ENCODE measurements at regions not wholly inside any gene's neighbourhood (a gene's known extent, or its start where the extent isn't known, plus 50 kb on each side); places are given as distances from the start of the nearest gene placed in this dataset.

GRCh38 chr4:117514391-117515175, 429.2 kb upstream of the TRAM1L1 start:
- no peaks in the 10 kb centered on the region for H3K27me3 ChIP-seq (ENCODE audit: insufficient read depth, low read length)
- CTCF ChIA-PET: no interaction called here
- TF ChIP-seq EGR1 (IDR thresholded peaks at IDR 0.05; ENCODE audit: low read depth): no peak
- no peak for ATAC-seq
- DNase-seq (ENCODE audit: low read depth, low spot score): no peak
- H3K79me2 ChIP-seq (ENCODE audit: insufficient read depth, low read length): no peaks in the 10 kb centered on the region
- no peaks in the 10 kb centered on the region; the same call in 1 of the 2 replicates for H4K20me1 ChIP-seq (ENCODE audit: insufficient read depth)
- no peaks in the 10 kb centered on the region; the same call in 1 of the 2 replicates for H3K9me2 ChIP-seq (ENCODE audit: insufficient read depth)
- no peaks in the 10 kb centered on the region for H3K4me1 ChIP-seq (ENCODE audit: control insufficient read depth in 1 of 2, insufficient read depth in 2 of 2, low read length in 2 of 2)
- no peak overlapping the region for H3K4me3 ChIP-seq (replicated peaks in 1 of 2; ENCODE audit: low read depth in 1 of 2, low read length in 2 of 2)
- POLR2A ChIA-PET: no interaction called here
- intact Hi-C loops (cut with micrococcal nuclease): no loop called here
- peak overlapping the region; percentile 80 for H2AFZ ChIP-seq (ENCODE audit: low read depth, low read length, poor library complexity, severe bottlenecking)
- no peak overlapping the region for H3K27ac ChIP-seq (ENCODE audit: low read depth, low read length)
- H3K9ac ChIP-seq (ENCODE audit: low read length): no peak overlapping the region
- RAD21 ChIA-PET (ENCODE audit: low non-redundant PET in 1 of 2, low total read pairs in 2 of 2, uncharacterized antibody in 2 of 2, unreplicated experiment in 2 of 2): no interaction called here
- no peaks in the 10 kb centered on the region for H3K36me3 ChIP-seq (ENCODE audit: control insufficient read depth in 1 of 2, insufficient read depth in 2 of 2, low read length in 2 of 2)
- H3K4me2 ChIP-seq (ENCODE audit: low read length): no peak overlapping the region
- H3K9me3 ChIP-seq (ENCODE audit: control insufficient read depth in 1 of 2, insufficient read depth in 1 of 2, low read depth in 1 of 2, low read length in 2 of 2): peaks cover 0 to 6% of the 10 kb centered on the region in 2 experiments; a peak in 1 of 4 replicates
- BruUV-seq (replicated peaks): no TSS peak

GRCh38 chr4:117515921-117516320, 430.5 kb upstream of the TRAM1L1 start:
- no peaks in the 10 kb centered on the region for H3K79me2 ChIP-seq (ENCODE audit: insufficient read depth, low read length)
- no peak overlapping the region for H3K27ac ChIP-seq (ENCODE audit: low read depth, low read length)
- no peak overlapping the region for H2AFZ ChIP-seq (ENCODE audit: low read depth, low read length, poor library complexity, severe bottlenecking)
- ChIA-PET POLR2A (no interaction called here), CTCF (no interaction called here), RAD21 (ENCODE audit: low non-redundant PET in 1 of 2, low total read pairs in 2 of 2, uncharacterized antibody in 2 of 2, unreplicated experiment in 2 of 2) (no interaction called here)
- no peak for ATAC-seq
- H3K36me3 ChIP-seq (ENCODE audit: control insufficient read depth in 1 of 2, insufficient read depth in 2 of 2, low read length in 2 of 2): no peaks in the 10 kb centered on the region
- intact Hi-C loops (cut with micrococcal nuclease): no loop called here
- no peaks in the 10 kb centered on the region for H3K4me1 ChIP-seq (ENCODE audit: control insufficient read depth in 1 of 2, insufficient read depth in 2 of 2, low read length in 2 of 2)
- peaks cover 0 to 6% of the 10 kb centered on the region in 2 experiments; a peak in 1 of 4 replicates for H3K9me3 ChIP-seq (ENCODE audit: control insufficient read depth in 1 of 2, insufficient read depth in 1 of 2, low read depth in 1 of 2, low read length in 2 of 2)
- no peak overlapping the region for H3K9ac ChIP-seq (ENCODE audit: low read length)
- TF ChIP-seq TCF7L2 (IDR thresholded peaks at IDR 0.05; ENCODE audit: borderline replicate concordance, extremely low read depth, insufficient read depth, insufficient read length) (no peak), REST (IDR thresholded peaks at IDR 0.05; ENCODE audit: low read depth) (no peak), ZNF274 (IDR thresholded peaks at IDR 0.05; ENCODE audit: low read depth, low read length) (no peak), SRF (IDR thresholded peaks at IDR 0.05; ENCODE audit: low read depth) (no peak), ZBTB33 (IDR thresholded peaks at IDR 0.05; ENCODE audit: extremely low read depth, insufficient replicate concordance, low read length) (no peak), RAD21 (IDR thresholded peaks at IDR 0.05; ENCODE audit: low read depth) (no peak), SP1 (IDR thresholded peaks at IDR 0.05; ENCODE audit: low read depth) (no peak), ZFX (IDR thresholded peaks at IDR 0.05) (no peak), POLR2AphosphoS5 (IDR thresholded peaks at IDR 0.05; ENCODE audit: low read depth, low read length) (no peak), YY1 (IDR thresholded peaks at IDR 0.05; ENCODE audit: extremely low read depth, insufficient replicate concordance, low read depth, low read length) (no peak)
- no peak for DNase-seq (ENCODE audit: low read depth, low spot score)
- H3K4me3 ChIP-seq (replicated peaks in 1 of 2; ENCODE audit: low read depth in 1 of 2, low read length in 2 of 2): no peak overlapping the region
- H3K9me2 ChIP-seq (ENCODE audit: insufficient read depth): no peaks in the 10 kb centered on the region; the same call in 1 of the 2 replicates
- H3K27me3 ChIP-seq (ENCODE audit: insufficient read depth, low read length): no peaks in the 10 kb centered on the region
- H3K4me2 ChIP-seq (ENCODE audit: low read length): no peak overlapping the region
- BruUV-seq (replicated peaks): no TSS peak
- H4K20me1 ChIP-seq (ENCODE audit: insufficient read depth): no peaks in the 10 kb centered on the region

Data from HCT116 (cell line).